B cell (primary cell): ENCODE measurements at regions not wholly inside any gene's neighbourhood (a gene's known extent, or its start where the extent isn't known, plus 50 kb on each side); places are given as distances from the start of the nearest gene placed in this dataset.

Experiments
- ATAC-seq: fragments of 200-7000 bp; cut with Tn5 transposase; one replicate; pipeline ENCODE4 v1.10.0; 2021; ENCODE audit warnings: low read depth, mild to moderate bottlenecking, moderate number of reproducible peaks, moderate library complexity
- CTCF ChIA-PET: fragments of 350-600 bp; sonication (Branson Sonifier 250); formaldehyde crosslinking; loops from one replicate; lab custom pipeline; 2021; ENCODE audit warnings: antibody characterized with exemption, inconsistent platforms; lab: Charles Lee
- POLR2A ChIA-PET: fragments of 350-600 bp; sonication (Branson Sonifier 250); formaldehyde crosslinking; loops from one replicate; lab custom pipeline; 2021; ENCODE audit warnings: antibody characterized with exemption; lab: Charles Lee
- DNase-seq: peaks from one replicate; pipeline ENCODE4 v3.0.0; 2013
- H2AFZ ChIP-seq: 2 replicates; pipeline ENCODE4 v1.6.1; 2012; ENCODE audit warnings: mild to moderate bottlenecking, low read depth, low read length; ENCODE audit not compliant: insufficient read depth, poor library complexity, severe bottlenecking
- H3K27ac ChIP-seq, 2 donors: 1 replicate in 1 of 2; 2 replicates in 1 of 2; pipeline ENCODE4 v1.5.1; 2012 to 2013; ENCODE audit warnings: low read length in 2 of 2, mild to moderate bottlenecking in 2 of 2, moderate library complexity in 1 of 2
- H3K27me3 ChIP-seq, 4 experiments: fragments of 200-600 bp in 1 of 4; sonication (generic) in 1 of 4; replicated peaks in 1 of 4; 1 replicate in 2 of 4; 2 replicates in 2 of 4; pipeline versions ENCODE4 v1.6.1 to v1.7.0; 2013 to 2016; ENCODE audit warnings: low read length in 3 of 4, mild to moderate bottlenecking in 2 of 4, mixed read lengths in 1 of 4, moderate library complexity in 1 of 4; ENCODE audit not compliant: insufficient read depth in 4 of 4, control insufficient read depth in 3 of 4; ENCODE audit errors: control extremely low read depth in 1 of 4
- H3K36me3 ChIP-seq, 2 experiments: replicated peaks in 1 of 2; 1 replicate in 1 of 2; 2 replicates in 1 of 2; pipeline versions ENCODE4 v1.6.1 to v1.7.1; 2013; ENCODE audit warnings: low read length in 1 of 2; ENCODE audit not compliant: insufficient read depth in 2 of 2, control insufficient read depth in 1 of 2; ENCODE audit errors: control extremely low read depth in 1 of 2, extremely low read depth in 1 of 2
- H3K4me1 ChIP-seq, 2 donors: fragments of 200-600 bp in 1 of 2; sonication (generic) in 1 of 2; 1 replicate in 1 of 2; 2 replicates in 1 of 2; pipeline versions ENCODE4 v1.5.1 to v1.6.1; 2013 to 2017; ENCODE audit warnings: low read length in 2 of 2; ENCODE audit not compliant: control insufficient read depth in 2 of 2, insufficient read depth in 2 of 2
- H3K4me2 ChIP-seq: replicated peaks from 2 replicates; pipeline ENCODE3; 2012; ENCODE audit warnings: mild to moderate bottlenecking, low read depth, low read length; ENCODE audit not compliant: poor library complexity, severe bottlenecking
- H3K4me3 ChIP-seq, 5 experiments: fragments of 200-600 bp in 1 of 5; sonication (generic) in 1 of 5; 1 replicate in 3 of 5; 2 replicates in 2 of 5; pipeline versions ENCODE4 v1.5.1 to v1.7.0; 2011 to 2016; ENCODE audit warnings: low read length in 4 of 5, mild to moderate bottlenecking in 4 of 5, low read depth in 2 of 5, control low read depth in 1 of 5, moderate library complexity in 1 of 5; ENCODE audit not compliant: insufficient read depth in 1 of 5; ENCODE audit errors: control extremely low read depth in 1 of 5, extremely low read depth in 1 of 5
- H3K79me2 ChIP-seq: fragments of 200-600 bp; sonication (generic); one replicate; pipeline ENCODE4 v1.6.0; 2016; ENCODE audit warnings: low read length; ENCODE audit not compliant: control insufficient read depth, insufficient read depth
- H3K9ac ChIP-seq: fragments of 200-600 bp; sonication (generic); 2 replicates; pipeline ENCODE4 v1.6.1; 2017; ENCODE audit warnings: mild to moderate bottlenecking, low read length, moderate library complexity
- H3K9me3 ChIP-seq, 3 donors: one replicate each; pipeline versions ENCODE4 v1.6.1 to v1.7.1; 2013; ENCODE audit warnings: low read length in 2 of 3; ENCODE audit not compliant: control insufficient read depth in 2 of 3, insufficient read depth in 1 of 3; ENCODE audit errors: control extremely low read depth in 1 of 3
- H4K20me1 ChIP-seq: 2 replicates; pipeline ENCODE4 v1.6.0; 2012; ENCODE audit warnings: mild to moderate bottlenecking, low read length; ENCODE audit not compliant: insufficient read depth, control insufficient read depth, poor library complexity, severe bottlenecking
- H3K27ac Mint-ChIP-seq: one replicate; pipeline ENCODE4 v1.8.0; 2021; ENCODE audit warnings: mixed read lengths
- H3K27me3 Mint-ChIP-seq: one replicate; pipeline ENCODE4 v1.8.0; 2021; ENCODE audit warnings: mixed read lengths
- H3K4me1 Mint-ChIP-seq: one replicate; pipeline ENCODE4 v1.8.0; 2021; ENCODE audit warnings: mixed read lengths
- H3K4me3 Mint-ChIP-seq: one replicate; pipeline ENCODE4 v1.8.0; 2021; ENCODE audit warnings: mixed read lengths
- H3K9me3 Mint-ChIP-seq: one replicate; pipeline ENCODE4 v1.8.0; 2022; ENCODE audit warnings: mixed read lengths; ENCODE audit not compliant: insufficient read depth
- CTCF ChIP-seq: fragments of 200-600 bp; IDR thresholded peaks from one replicate; pipeline ENCODE4 v1.8.0; 2022; ENCODE audit warnings: antibody characterized with exemption, mild to moderate bottlenecking
- EZH2 ChIP-seq: IDR thresholded peaks from 2 replicates; pipeline ENCODE4 v1.6.1; 2012; ENCODE audit warnings: borderline replicate concordance, low read depth, mild to moderate bottlenecking, moderate library complexity, low read length; ENCODE audit not compliant: insufficient read depth, poor library complexity, severe bottlenecking
- WGBS: methylation state at CpG from one replicate; pipeline ENCODE4 v1.1.5; 2013; ENCODE audit warnings: missing lambda C conversion rate; ENCODE audit not compliant: insufficient coverage; 5-methylcytosine and 5-hydroxymethylcytosine counted together
- intact Hi-C: fragments of 100-400 bp; cut with micrococcal nuclease; formaldehyde crosslinking; loops from one replicate; pipeline ENCODE4 v1.10.0; 2022

GRCh38 chr15:87689716-87690115, 566.8 kb downstream of the NTRK3 start:
- Histone ChIP-seq H3K4me1 (no peaks in the 10 kb centered on the region), H2AFZ (no peak overlapping the region), H3K36me3 (no peaks in the 10 kb centered on the region), H3K27me3 (no peaks in the 10 kb centered on the region), H3K4me3 (no peak overlapping the region), H4K20me1 (no peaks in the 10 kb centered on the region), H3K4me2 (no peak overlapping the region), H3K9ac (no peak overlapping the region), H3K27ac (no peak overlapping the region), H3K9me3 (peaks cover 0 to 3% (median 0%) of the 10 kb centered on the region in 3 donors), H3K79me2 (no peaks in the 10 kb centered on the region)
- ATAC-seq (no peak), DNase-seq (no peak)
- ChIA-PET CTCF (interaction anchor here (0.7 kb wide), 1 partner anchor 327 kb away, joined by 3 read pairs; no protein-coding TSS in a partner anchor), POLR2A (no interaction called here)
- Mint-ChIP-seq H3K4me1 (no peaks in the 10 kb centered on the region), H3K4me3 (no peak overlapping the region), H3K27ac (no peak overlapping the region), H3K27me3 (no peaks in the 10 kb centered on the region), H3K9me3 (peaks cover 9% of the 10 kb centered on the region)
- intact Hi-C loops = no loop called here
- TF ChIP-seq EZH2 (no peak), CTCF (no peak)
- 100% methylated on average over 1 of the region's 1 CpG for WGBS

GRCh38 chr15:87687523-87687870, 569.0 kb downstream of the NTRK3 start:
- intact Hi-C loops = no loop called here
- no peaks in the 10 kb centered on the region for H3K36me3 ChIP-seq
- POLR2A ChIA-PET = no interaction called here
- H3K4me3 Mint-ChIP-seq = no peak overlapping the region
- H3K4me3 ChIP-seq = no peak overlapping the region
- ATAC-seq = no peak
- no peaks in the 10 kb centered on the region for H3K9me3 ChIP-seq
- no peak for DNase-seq
- H3K79me2 ChIP-seq = no peaks in the 10 kb centered on the region
- CTCF ChIA-PET = no interaction called here
- H3K9me3 Mint-ChIP-seq = peaks cover 2% of the 10 kb centered on the region
- H3K4me2 ChIP-seq = no peak overlapping the region
- WGBS = 81% methylated on average over 2 of the region's 7 CpGs
- H3K9ac ChIP-seq = no peak overlapping the region
- H3K27ac ChIP-seq = no peak overlapping the region
- no peak for TF ChIP-seq EZH2
- TF ChIP-seq CTCF = no peak
- no peak overlapping the region for H2AFZ ChIP-seq
- H3K27ac Mint-ChIP-seq = no peak overlapping the region
- H3K27me3 ChIP-seq = no peaks in the 10 kb centered on the region
- no peaks in the 10 kb centered on the region for H3K27me3 Mint-ChIP-seq
- no peaks in the 10 kb centered on the region for H3K4me1 Mint-ChIP-seq
- no peaks in the 10 kb centered on the region for H3K4me1 ChIP-seq
- no peaks in the 10 kb centered on the region for H4K20me1 ChIP-seq
